Prostate gland (tissue), 2 donors: ENCODE measurements at regions not wholly inside any gene's neighbourhood (a gene's known extent, or its start where the extent isn't known, plus 50 kb on each side); places are given as distances from the start of the nearest gene placed in this dataset.
"Not testable (repeated sequence)": the region's sequence is repeated elsewhere in the genome, so short reads cannot be mapped to it uniquely, and the experiment has no call there.

Experiments
- POLR2A ChIP-seq: fragments of 450-650 bp; IDR thresholded peaks from one replicate; pipeline ENCODE4 v1.6.1; 2016; ENCODE audit warnings: antibody characterized with exemption, mild to moderate bottlenecking
- TF ChIP-seq, protein P1 (sequence below), 4 experiments: fragments of 200-600 bp in 2 of 4; fragments of 450-650 bp in 2 of 4; sonication (generic) in 2 of 4; IDR thresholded peaks; 1 replicate in 3 of 4; 2 replicates in 1 of 4; pipeline ENCODE4 v1.5.1; 2016 to 2019; ENCODE audit warnings: antibody characterized with exemption in 4 of 4, mild to moderate bottlenecking in 2 of 4, moderate library complexity in 2 of 4

DNA sequence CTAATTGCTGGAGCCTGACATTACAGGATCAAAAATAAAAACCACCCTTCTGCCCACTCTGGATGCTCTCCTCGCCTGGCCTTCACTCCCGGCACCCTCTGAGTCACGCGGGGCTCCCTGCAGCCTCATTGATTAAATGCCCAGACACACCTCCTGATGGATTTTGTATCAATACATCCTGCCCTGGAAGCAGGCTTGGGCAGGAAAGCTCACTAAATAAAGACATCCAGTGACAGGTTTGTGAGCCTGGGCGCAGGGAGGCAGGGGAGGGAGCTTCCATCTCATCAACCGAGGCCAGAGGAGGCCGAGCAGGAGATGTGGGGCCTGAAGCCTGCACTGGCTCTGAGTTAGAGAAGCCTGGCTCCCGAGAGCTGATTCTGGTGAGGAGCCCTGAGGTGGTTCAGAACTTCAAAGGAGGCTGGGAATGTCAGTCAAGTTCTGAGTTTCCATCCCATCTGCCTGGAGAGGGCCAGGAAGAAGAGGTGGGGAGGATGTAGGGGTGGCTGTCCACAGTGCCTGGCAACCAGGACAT, 318.6 kb downstream of the ADGRD1 start:
- TF ChIP-seq, protein P1, sequence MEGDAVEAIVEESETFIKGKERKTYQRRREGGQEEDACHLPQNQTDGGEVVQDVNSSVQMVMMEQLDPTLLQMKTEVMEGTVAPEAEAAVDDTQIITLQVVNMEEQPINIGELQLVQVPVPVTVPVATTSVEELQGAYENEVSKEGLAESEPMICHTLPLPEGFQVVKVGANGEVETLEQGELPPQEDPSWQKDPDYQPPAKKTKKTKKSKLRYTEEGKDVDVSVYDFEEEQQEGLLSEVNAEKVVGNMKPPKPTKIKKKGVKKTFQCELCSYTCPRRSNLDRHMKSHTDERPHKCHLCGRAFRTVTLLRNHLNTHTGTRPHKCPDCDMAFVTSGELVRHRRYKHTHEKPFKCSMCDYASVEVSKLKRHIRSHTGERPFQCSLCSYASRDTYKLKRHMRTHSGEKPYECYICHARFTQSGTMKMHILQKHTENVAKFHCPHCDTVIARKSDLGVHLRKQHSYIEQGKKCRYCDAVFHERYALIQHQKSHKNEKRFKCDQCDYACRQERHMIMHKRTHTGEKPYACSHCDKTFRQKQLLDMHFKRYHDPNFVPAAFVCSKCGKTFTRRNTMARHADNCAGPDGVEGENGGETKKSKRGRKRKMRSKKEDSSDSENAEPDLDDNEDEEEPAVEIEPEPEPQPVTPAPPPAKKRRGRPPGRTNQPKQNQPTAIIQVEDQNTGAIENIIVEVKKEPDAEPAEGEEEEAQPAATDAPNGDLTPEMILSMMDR (IDR thresholded peaks at IDR 0.05) = not testable (repeated sequence)
- TF ChIP-seq POLR2A = not testable (repeated sequence)
